ENCODE measurements at regions not wholly inside any gene's neighbourhood (a gene's known extent, or its start where the extent isn't known, plus 50 kb on each side); places are given as distances from the start of the nearest gene placed in this dataset.

GRCh38 chr9:80235752-80236151, 664.0 kb downstream of the TLE4 start:
- H3K4me1 ChIP-seq (ENCODE audit: control insufficient read depth, insufficient read depth, low read length): no peaks in the 10 kb centered on the region
- intact Hi-C loops (cut with DNase I): no loop called here
- ATAC-seq (no peak), DNase-seq (no peak)
- H3K27me3 ChIP-seq (ENCODE audit: control insufficient read depth, insufficient read depth): no peaks in the 10 kb centered on the region
- H3K9me3 ChIP-seq (ENCODE audit: control insufficient read depth, low read length): no peaks in the 10 kb centered on the region
- WGBS: 89% methylated on average over 1 of the region's 1 CpG
- H3K4me3 ChIP-seq (ENCODE audit: low read length): no peak overlapping the region
- no peak overlapping the region for H3K27ac ChIP-seq (ENCODE audit: low read length)

- no peaks in the 10 kb centered on the region for H3K4me1 ChIP-seq (ENCODE audit: control insufficient read depth, insufficient read depth, low read length)
- no peak overlapping the region for H3K27ac ChIP-seq (ENCODE audit: low read length)
- intact Hi-C loops (cut with DNase I): no loop called here
- ATAC-seq (no peak), DNase-seq (no peak)
- no peak overlapping the region for H3K4me3 ChIP-seq (ENCODE audit: low read length)
- no peaks in the 10 kb centered on the region for H3K9me3 ChIP-seq (ENCODE audit: control insufficient read depth, low read length)
- 66% methylated on average over 2 of the region's 2 CpGs for WGBS
- H3K27me3 ChIP-seq (ENCODE audit: control insufficient read depth, insufficient read depth): no peaks in the 10 kb centered on the region
These were observed 662.1 kb downstream of the TLE4 start for GRCh38 chr9:80233906-80234305.

GRCh38 chr9:80233102-80233843, 661.5 kb downstream of the TLE4 start:
- no peaks in the 10 kb centered on the region for H3K4me1 ChIP-seq (ENCODE audit: control insufficient read depth, insufficient read depth, low read length)
- DNase-seq: no peak
- no peak overlapping the region for H3K27ac ChIP-seq (ENCODE audit: low read length)
- no peak for ATAC-seq
- intact Hi-C loops (cut with DNase I): no loop called here
- WGBS: 80% methylated on average over 1 of the region's 1 CpG
- no peak overlapping the region for H3K4me3 ChIP-seq (ENCODE audit: low read length)
- H3K27me3 ChIP-seq (ENCODE audit: control insufficient read depth, insufficient read depth): no peaks in the 10 kb centered on the region
- no peaks in the 10 kb centered on the region for H3K9me3 ChIP-seq (ENCODE audit: control insufficient read depth, low read length)

- DNase-seq: no peak
These were observed 659.8 kb downstream of the TLE4 start for GRCh38 chr9:80231318-80232236.

GRCh38 chr9:80223897-80224296, 652.1 kb downstream of the TLE4 start:
- ATAC-seq: no peak
- no peaks in the 10 kb centered on the region for H3K27me3 ChIP-seq (ENCODE audit: control insufficient read depth, insufficient read depth)

More at GRCh38 chr9:80231318-80232236, 659.8 kb downstream of the TLE4 start:
- intact Hi-C loops (cut with DNase I): no loop called here
- no peak for ATAC-seq
- no peaks in the 10 kb centered on the region for H3K4me1 ChIP-seq (ENCODE audit: control insufficient read depth, insufficient read depth, low read length)
- no peaks in the 10 kb centered on the region for H3K9me3 ChIP-seq (ENCODE audit: control insufficient read depth, low read length)
- H3K27me3 ChIP-seq (ENCODE audit: control insufficient read depth, insufficient read depth): no peaks in the 10 kb centered on the region
- 87% methylated on average over 7 of the region's 7 CpGs for WGBS
- H3K4me3 ChIP-seq (ENCODE audit: low read length): no peak overlapping the region
- no peak overlapping the region for H3K27ac ChIP-seq (ENCODE audit: low read length)

GRCh38 chr9:80222466-80223169, 650.9 kb downstream of the TLE4 start:
- intact Hi-C loops (cut with DNase I): no loop called here
- H3K27me3 ChIP-seq (ENCODE audit: control insufficient read depth, insufficient read depth): no peaks in the 10 kb centered on the region
- DNase-seq: no peak
- no peak overlapping the region for H3K27ac ChIP-seq (ENCODE audit: low read length)
- H3K9me3 ChIP-seq (ENCODE audit: control insufficient read depth, low read length): no peaks in the 10 kb centered on the region
- H3K4me1 ChIP-seq (ENCODE audit: control insufficient read depth, insufficient read depth, low read length): no peaks in the 10 kb centered on the region
- ATAC-seq: no peak
- no peak overlapping the region for H3K4me3 ChIP-seq (ENCODE audit: low read length)
- 82% methylated on average over 3 of the region's 3 CpGs for WGBS

More at GRCh38 chr9:80223897-80224296, 652.1 kb downstream of the TLE4 start:
- intact Hi-C loops (cut with DNase I): no loop called here
- no peaks in the 10 kb centered on the region for H3K4me1 ChIP-seq (ENCODE audit: control insufficient read depth, insufficient read depth, low read length)
- H3K4me3 ChIP-seq (ENCODE audit: low read length): no peak overlapping the region
- H3K27ac ChIP-seq (ENCODE audit: low read length): no peak overlapping the region
- no peak for DNase-seq
- 97% methylated on average over 1 of the region's 1 CpG for WGBS
- no peaks in the 10 kb centered on the region for H3K9me3 ChIP-seq (ENCODE audit: control insufficient read depth, low read length)

GRCh38 chr9:80218328-80218727, 646.6 kb downstream of the TLE4 start:
- WGBS: 68% methylated on average over 6 of the region's 6 CpGs
- intact Hi-C loops (cut with DNase I): no loop called here
- H3K9me3 ChIP-seq (ENCODE audit: control insufficient read depth, low read length): no peaks in the 10 kb centered on the region
- no peaks in the 10 kb centered on the region for H3K4me1 ChIP-seq (ENCODE audit: control insufficient read depth, insufficient read depth, low read length)
- no peak overlapping the region for H3K27ac ChIP-seq (ENCODE audit: low read length)
- no peaks in the 10 kb centered on the region for H3K27me3 ChIP-seq (ENCODE audit: control insufficient read depth, insufficient read depth)
- no peak overlapping the region for H3K4me3 ChIP-seq (ENCODE audit: low read length)
- DNase-seq: no peak
- no peak for ATAC-seq

GRCh38 chr9:80213613-80214012, 641.8 kb downstream of the TLE4 start:
- Histone ChIP-seq H3K4me1 (ENCODE audit: control insufficient read depth, insufficient read depth, low read length) (no peaks in the 10 kb centered on the region), H3K4me3 (ENCODE audit: low read length) (no peak overlapping the region), H3K27ac (ENCODE audit: low read length) (no peak overlapping the region), H3K9me3 (ENCODE audit: control insufficient read depth, low read length) (no peaks in the 10 kb centered on the region), H3K27me3 (ENCODE audit: control insufficient read depth, insufficient read depth) (no peaks in the 10 kb centered on the region)
- WGBS: 98% methylated on average over 8 of the region's 8 CpGs
- ATAC-seq (no peak), DNase-seq (no peak)
- intact Hi-C loops (cut with DNase I): no loop called here

GRCh38 chr9:80208696-80209095, 636.9 kb downstream of the TLE4 start:
- intact Hi-C loops (cut with DNase I): no loop called here
- no peak for ATAC-seq

GRCh38 chr9:80204054-80204453, 632.3 kb downstream of the TLE4 start:
- Histone ChIP-seq H3K27ac (ENCODE audit: low read length) (no peak overlapping the region), H3K4me1 (ENCODE audit: control insufficient read depth, insufficient read depth, low read length) (no peaks in the 10 kb centered on the region), H3K27me3 (ENCODE audit: control insufficient read depth, insufficient read depth) (no peaks in the 10 kb centered on the region), H3K9me3 (ENCODE audit: control insufficient read depth, low read length) (no peaks in the 10 kb centered on the region), H3K4me3 (ENCODE audit: low read length) (no peak overlapping the region)
- ATAC-seq (no peak), DNase-seq (no peak)
- WGBS: 85% methylated on average over 2 of the region's 2 CpGs
- intact Hi-C loops (cut with DNase I): no loop called here

More at GRCh38 chr9:80208696-80209095, 636.9 kb downstream of the TLE4 start:
- Histone ChIP-seq H3K27ac (ENCODE audit: low read length) (no peak overlapping the region), H3K4me3 (ENCODE audit: low read length) (no peak overlapping the region), H3K9me3 (ENCODE audit: control insufficient read depth, low read length) (no peaks in the 10 kb centered on the region), H3K27me3 (ENCODE audit: control insufficient read depth, insufficient read depth) (no peaks in the 10 kb centered on the region), H3K4me1 (ENCODE audit: control insufficient read depth, insufficient read depth, low read length) (no peaks in the 10 kb centered on the region)
- no peak for DNase-seq

GRCh38 chr9:80197661-80198060, 625.9 kb downstream of the TLE4 start:
- DNase-seq (no peak), ATAC-seq (no peak)
- Histone ChIP-seq H3K27me3 (ENCODE audit: control insufficient read depth, insufficient read depth) (no peaks in the 10 kb centered on the region), H3K4me3 (ENCODE audit: low read length) (no peak overlapping the region), H3K9me3 (ENCODE audit: control insufficient read depth, low read length) (no peaks in the 10 kb centered on the region), H3K27ac (ENCODE audit: low read length) (no peak overlapping the region), H3K4me1 (ENCODE audit: control insufficient read depth, insufficient read depth, low read length) (no peaks in the 10 kb centered on the region)
- intact Hi-C loops (cut with DNase I): no loop called here
- WGBS: 62% methylated on average over 1 of the region's 1 CpG

All from right cardiac atrium (tissue), 5 donors.